D721Med (cell line): ENCODE measurements at regions not wholly inside any gene's neighbourhood (a gene's known extent, or its start where the extent isn't known, plus 50 kb on each side); places are given as distances from the start of the nearest gene placed in this dataset.
"Not testable (repeated sequence)": the region's sequence is repeated elsewhere in the genome, so short reads cannot be mapped to it uniquely, and the experiment has no call there.

Source experiments
- DNase-seq: peaks from one replicate; pipeline ENCODE4 v3.0.0; 2011; ENCODE audit warnings: low spot score; ENCODE audit not compliant: insufficient read length
- FAIRE-seq: peaks from 2 replicates; lab custom pipeline; 2011; peaks lifted over from hg19 to GRCh38; lab: Jason Lieb, UNC
- CTCF ChIP-seq: IDR thresholded peaks from 2 replicates; pipeline ENCODE4 v1.5.1; 2012; ENCODE audit warnings: mild to moderate bottlenecking, control low read depth; ENCODE audit not compliant: insufficient read depth; ENCODE audit errors: missing control alignments

GRCh38 chr6:22372922-22373321, 76.1 kb upstream of the PRL start:
- FAIRE-seq (no peak), DNase-seq (no peak)
- no peak for TF ChIP-seq CTCF

GRCh38 chr6:22374950-22375349, 78.1 kb upstream of the PRL start:
- not testable (repeated sequence) for FAIRE-seq

GRCh38 chr6:22376293-22376692, 79.5 kb upstream of the PRL start:
- FAIRE-seq, DNase-seq: not testable (repeated sequence)

More at GRCh38 chr6:22374950-22375349, 78.1 kb upstream of the PRL start:
- DNase-seq: not testable (repeated sequence)

GRCh38 chr6:22378536-22378935, 81.7 kb upstream of the PRL start:
- not testable (repeated sequence) for FAIRE-seq, DNase-seq

- FAIRE-seq (no peak), DNase-seq (no peak)
- TF ChIP-seq CTCF: no peak
These were observed 83.4 kb upstream of the PRL start for GRCh38 chr6:22380236-22380635.

- no peak for TF ChIP-seq CTCF
- no peak for DNase-seq
- FAIRE-seq: no peak
These were observed 85.2 kb upstream of the PRL start for GRCh38 chr6:22381845-22382544.

- DNase-seq: no peak
- FAIRE-seq: no peak
- no peak for TF ChIP-seq CTCF
These were observed 86.2 kb upstream of the PRL start for GRCh38 chr6:22383016-22383415.

GRCh38 chr6:22392711-22393110, 95.9 kb upstream of the PRL start:
- DNase-seq (no peak), FAIRE-seq (no peak)
- TF ChIP-seq CTCF: no peak

- no peak for TF ChIP-seq CTCF
- FAIRE-seq: no peak
- DNase-seq: no peak
These were observed 97.9 kb upstream of the PRL start for GRCh38 chr6:22394691-22395090.
